A204.1 (cell line): ENCODE measurements at regions not wholly inside any gene's neighbourhood (a gene's known extent, or its start where the extent isn't known, plus 50 kb on each side); places are given as distances from the start of the nearest gene placed in this dataset.

ENCODE experiments used
- FAIRE-seq: peaks from 2 replicates; lab custom pipeline; 2012; peaks lifted over from hg19 to GRCh38; lab: Jason Lieb, UNC

- no peak for FAIRE-seq
These were observed 1457.5 kb upstream of the CDH9 start for GRCh38 chr5:28495876-28496275.

GRCh38 chr5:28493456-28493855 is 1455.1 kb upstream of the CDH9 start:
- FAIRE-seq: no peak

- no peak for FAIRE-seq
These were observed 1450.4 kb upstream of the CDH9 start for GRCh38 chr5:28488752-28489151.

GRCh38 chr5:28483327-28484025 is 1445.1 kb upstream of the CDH9 start:
- FAIRE-seq: no peak

GRCh38 chr5:28473531-28474107 is 1435.2 kb upstream of the CDH9 start:
- no peak for FAIRE-seq

GRCh38 chr5:28468166-28468565 is 1429.8 kb upstream of the CDH9 start:
- FAIRE-seq: no peak

- FAIRE-seq: no peak
These were observed 1425.3 kb upstream of the CDH9 start for GRCh38 chr5:28463728-28464127.

GRCh38 chr5:28451483-28451882 is 1413.1 kb upstream of the CDH9 start:
- no peak for FAIRE-seq

GRCh38 chr5:28450997-28451396 is 1412.6 kb upstream of the CDH9 start:
- FAIRE-seq: no peak

GRCh38 chr5:28448791-28449190 is 1410.4 kb upstream of the CDH9 start:
- FAIRE-seq: no peak

- FAIRE-seq: no peak
These were observed 1392.3 kb upstream of the CDH9 start for GRCh38 chr5:28430565-28431178.

GRCh38 chr5:28421141-28421540 is 1382.8 kb upstream of the CDH9 start:
- FAIRE-seq: no peak

GRCh38 chr5:28415791-28416443 is 1377.5 kb upstream of the CDH9 start:
- no peak for FAIRE-seq

GRCh38 chr5:28414619-28415018 is 1376.2 kb upstream of the CDH9 start:
- FAIRE-seq: no peak

- FAIRE-seq: no peak
These were observed 1370.3 kb upstream of the CDH9 start for GRCh38 chr5:28408651-28409050.

GRCh38 chr5:28408186-28408585 is 1369.8 kb upstream of the CDH9 start:
- no peak for FAIRE-seq

- no peak for FAIRE-seq
These were observed 1366.1 kb upstream of the CDH9 start for GRCh38 chr5:28404363-28405071.

- FAIRE-seq: no peak
These were observed 1365.5 kb upstream of the CDH9 start for GRCh38 chr5:28403846-28404245.

- no peak for FAIRE-seq
These were observed 1364.4 kb upstream of the CDH9 start for GRCh38 chr5:28402590-28403301.

- FAIRE-seq: no peak
These were observed 1361.7 kb upstream of the CDH9 start for GRCh38 chr5:28400076-28400475.

GRCh38 chr5:28399211-28399610 is 1360.8 kb upstream of the CDH9 start:
- no peak for FAIRE-seq

GRCh38 chr5:28398185-28398584 is 1359.8 kb upstream of the CDH9 start:
- FAIRE-seq: no peak
